ENCODE measurements at regions not wholly inside any gene's neighbourhood (a gene's known extent, or its start where the extent isn't known, plus 50 kb on each side); places are given as distances from the start of the nearest gene placed in this dataset.

GRCh38 chr9:8095672-8096086, 296.1 kb upstream of the DMAC1 start:
- Mint-ChIP-seq H3K27me3 (no peaks in the 10 kb centered on the region), H3K4me1 (no peaks in the 10 kb centered on the region), H3K36me3 (ENCODE audit: low read depth) (no peaks in the 10 kb centered on the region), H3K4me3 (no peak overlapping the region), H3K27ac (no peak overlapping the region), H3K9me3 (peaks cover 3% of the 10 kb centered on the region)
- ChIA-PET CTCF (no interaction called here), POLR2A (no interaction called here)
- ATAC-seq (ENCODE audit: low read depth) (no peak), DNase-seq (no peak)
- no peak for TF ChIP-seq CTCF (IDR thresholded peaks at IDR 0.05)
- intact Hi-C loops (cut with micrococcal nuclease), result no loop called here

- H3K4me3 Mint-ChIP-seq, result no peak overlapping the region
- ATAC-seq (ENCODE audit: low read depth), result no peak
- H3K36me3 Mint-ChIP-seq (ENCODE audit: low read depth), result no peaks in the 10 kb centered on the region
- ChIA-PET POLR2A (no interaction called here), CTCF (no interaction called here)
- no peak overlapping the region for H3K27ac Mint-ChIP-seq
- no peaks in the 10 kb centered on the region for H3K9me3 Mint-ChIP-seq
- H3K4me1 Mint-ChIP-seq, result no peaks in the 10 kb centered on the region
- peaks cover 5% of the 10 kb centered on the region for H3K27me3 Mint-ChIP-seq
- intact Hi-C loops (cut with micrococcal nuclease), result no loop called here
- TF ChIP-seq CTCF (IDR thresholded peaks at IDR 0.05), result no peak
- DNase-seq, result no peak
Observed at GRCh38 chr9:8088477-8088876, 288.9 kb upstream of the DMAC1 start.

GRCh38 chr9:8085986-8086385, 286.4 kb upstream of the DMAC1 start:
- peaks cover 11% of the 10 kb centered on the region for H3K27me3 Mint-ChIP-seq
- CTCF ChIA-PET, result interaction anchor here (0.5 kb wide), 1 partner anchor 132 kb away, joined by 4 read pairs; no protein-coding TSS in a partner anchor
- no peak for TF ChIP-seq CTCF (IDR thresholded peaks at IDR 0.05)
- H3K36me3 Mint-ChIP-seq (ENCODE audit: low read depth), result no peaks in the 10 kb centered on the region
- intact Hi-C loops (cut with micrococcal nuclease), result no loop called here
- POLR2A ChIA-PET, result no interaction called here
- no peak overlapping the region for H3K27ac Mint-ChIP-seq
- no peak for ATAC-seq (ENCODE audit: low read depth)
- no peaks in the 10 kb centered on the region for H3K4me1 Mint-ChIP-seq
- DNase-seq, result no peak
- H3K9me3 Mint-ChIP-seq, result no peaks in the 10 kb centered on the region
- H3K4me3 Mint-ChIP-seq, result no peak overlapping the region

GRCh38 chr9:8078641-8079140, 279.1 kb upstream of the DMAC1 start:
- Mint-ChIP-seq H3K27me3 (peaks cover 7% of the 10 kb centered on the region), H3K4me3 (no peak overlapping the region), H3K4me1 (no peaks in the 10 kb centered on the region), H3K36me3 (ENCODE audit: low read depth) (no peaks in the 10 kb centered on the region), H3K9me3 (peaks cover 2% of the 10 kb centered on the region), H3K27ac (no peak overlapping the region)
- CTCF ChIA-PET, result no interaction called here
- DNase-seq (no peak), ATAC-seq (ENCODE audit: low read depth) (no peak)
- POLR2A ChIA-PET, result no interaction called here
- intact Hi-C loops (cut with micrococcal nuclease), result no loop called here
- no peak for TF ChIP-seq CTCF (IDR thresholded peaks at IDR 0.05)

GRCh38 chr9:8074713-8075286, 275.2 kb upstream of the DMAC1 start:
- H3K4me3 Mint-ChIP-seq, result no peak overlapping the region
- H3K36me3 Mint-ChIP-seq (ENCODE audit: low read depth), result no peaks in the 10 kb centered on the region

More at GRCh38 chr9:8074713-8075286, 275.2 kb upstream of the DMAC1 start:
- no peak for TF ChIP-seq CTCF (IDR thresholded peaks at IDR 0.05)
- intact Hi-C loops (cut with micrococcal nuclease), result no loop called here
- Mint-ChIP-seq H3K27me3 (no peaks in the 10 kb centered on the region), H3K27ac (no peak overlapping the region), H3K4me1 (no peaks in the 10 kb centered on the region), H3K9me3 (no peaks in the 10 kb centered on the region)
- POLR2A ChIA-PET, result no interaction called here
- no peak for DNase-seq
- CTCF ChIA-PET, result no interaction called here
- ATAC-seq (ENCODE audit: low read depth), result no peak
